Tibial nerve (tissue), 4 donors: ENCODE measurements at regions not wholly inside any gene's neighbourhood (a gene's known extent, or its start where the extent isn't known, plus 50 kb on each side); places are given as distances from the start of the nearest gene placed in this dataset.

Experiments used
- EP300 ChIP-seq, 2 donors: sonication (generic); formaldehyde crosslinking; IDR thresholded peaks; one replicate each; pipeline ENCODE4 v1.6.1; 2017; ENCODE audit warnings: antibody characterized with exemption in 2 of 2, mild to moderate bottlenecking in 1 of 2
- POLR2A ChIP-seq, 2 donors: fragments of 450-650 bp; IDR thresholded peaks; one replicate each; pipeline ENCODE4 v1.6.1; 2017; ENCODE audit warnings: antibody characterized with exemption in 2 of 2, mild to moderate bottlenecking in 2 of 2, moderate library complexity in 2 of 2
- TF ChIP-seq, protein P1 (sequence below), 5 experiments: fragments of 200-600 bp in 3 of 5; fragments of 450-650 bp in 2 of 5; sonication (generic) in 3 of 5; IDR thresholded peaks; one replicate each; pipeline ENCODE4 v1.5.1; 2016 to 2019; ENCODE audit warnings: antibody characterized with exemption in 5 of 5, mild to moderate bottlenecking in 3 of 5, moderate library complexity in 2 of 5

DNA sequence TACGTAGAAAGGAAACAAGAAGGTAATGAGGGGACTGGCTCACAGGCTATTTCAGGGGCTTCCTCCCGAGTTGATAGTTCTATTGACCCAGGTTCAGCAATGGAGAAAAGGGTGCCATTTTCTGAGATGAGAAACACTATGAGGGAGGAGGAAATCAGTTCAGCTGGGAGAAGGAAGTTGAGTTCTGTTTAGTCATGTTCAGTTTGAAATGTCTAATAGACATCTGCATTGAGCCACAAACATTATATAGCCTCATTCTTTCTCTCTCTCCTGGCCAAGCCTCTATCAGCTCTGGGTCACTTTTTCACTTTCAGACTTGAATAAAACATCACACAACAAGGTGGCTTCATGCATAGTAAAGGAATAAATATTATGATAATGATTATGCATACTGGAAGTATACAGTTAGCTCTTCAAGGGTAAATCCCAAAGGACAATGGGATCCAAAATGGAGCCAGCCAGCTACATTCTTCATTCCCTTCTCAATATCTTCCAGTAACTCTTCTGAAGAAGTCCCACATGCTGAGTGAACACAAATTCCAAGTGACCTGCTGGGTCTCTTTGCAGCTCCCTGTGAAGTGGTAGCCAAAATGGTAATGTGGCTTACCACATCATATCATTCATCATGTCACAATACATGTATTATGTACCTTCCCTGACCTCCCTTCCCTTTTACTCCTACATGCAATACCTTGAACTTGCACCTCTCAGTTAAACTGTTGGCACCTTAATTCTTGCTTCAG lies 80.9 kb upstream of the CD44 start:
- TF ChIP-seq, protein P1, sequence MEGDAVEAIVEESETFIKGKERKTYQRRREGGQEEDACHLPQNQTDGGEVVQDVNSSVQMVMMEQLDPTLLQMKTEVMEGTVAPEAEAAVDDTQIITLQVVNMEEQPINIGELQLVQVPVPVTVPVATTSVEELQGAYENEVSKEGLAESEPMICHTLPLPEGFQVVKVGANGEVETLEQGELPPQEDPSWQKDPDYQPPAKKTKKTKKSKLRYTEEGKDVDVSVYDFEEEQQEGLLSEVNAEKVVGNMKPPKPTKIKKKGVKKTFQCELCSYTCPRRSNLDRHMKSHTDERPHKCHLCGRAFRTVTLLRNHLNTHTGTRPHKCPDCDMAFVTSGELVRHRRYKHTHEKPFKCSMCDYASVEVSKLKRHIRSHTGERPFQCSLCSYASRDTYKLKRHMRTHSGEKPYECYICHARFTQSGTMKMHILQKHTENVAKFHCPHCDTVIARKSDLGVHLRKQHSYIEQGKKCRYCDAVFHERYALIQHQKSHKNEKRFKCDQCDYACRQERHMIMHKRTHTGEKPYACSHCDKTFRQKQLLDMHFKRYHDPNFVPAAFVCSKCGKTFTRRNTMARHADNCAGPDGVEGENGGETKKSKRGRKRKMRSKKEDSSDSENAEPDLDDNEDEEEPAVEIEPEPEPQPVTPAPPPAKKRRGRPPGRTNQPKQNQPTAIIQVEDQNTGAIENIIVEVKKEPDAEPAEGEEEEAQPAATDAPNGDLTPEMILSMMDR (IDR thresholded peaks at IDR 0.05) = no peak
- TF ChIP-seq POLR2A (IDR thresholded peaks at IDR 0.05) (no peak), EP300 (IDR thresholded peaks at IDR 0.05) (no peak)
